ENCODE measurements at regions not wholly inside any gene's neighbourhood (a gene's known extent, or its start where the extent isn't known, plus 50 kb on each side); places are given as distances from the start of the nearest gene placed in this dataset.

DNA sequence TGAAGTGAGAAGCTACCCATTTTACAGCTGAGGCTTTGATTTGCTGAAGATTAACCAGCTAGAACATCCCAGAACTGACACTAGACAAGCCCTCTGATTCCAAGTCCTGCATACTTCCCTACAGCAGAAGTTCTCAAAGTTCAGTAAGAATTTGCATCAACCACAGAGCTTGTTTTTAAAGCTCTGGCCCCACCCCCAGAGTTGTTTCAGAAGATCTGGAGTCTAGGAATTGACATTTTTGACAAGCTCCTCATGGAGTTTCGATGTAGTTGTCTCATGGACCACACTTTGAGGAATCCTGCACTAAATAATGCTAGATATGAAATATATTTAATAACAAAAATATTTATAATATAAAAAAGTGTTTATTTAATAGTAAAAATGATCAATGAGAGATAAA is 120.3 kb upstream of the ADAMTS18 start:
- no peak for DNase-seq (ENCODE audit: low spot score)

DNA sequence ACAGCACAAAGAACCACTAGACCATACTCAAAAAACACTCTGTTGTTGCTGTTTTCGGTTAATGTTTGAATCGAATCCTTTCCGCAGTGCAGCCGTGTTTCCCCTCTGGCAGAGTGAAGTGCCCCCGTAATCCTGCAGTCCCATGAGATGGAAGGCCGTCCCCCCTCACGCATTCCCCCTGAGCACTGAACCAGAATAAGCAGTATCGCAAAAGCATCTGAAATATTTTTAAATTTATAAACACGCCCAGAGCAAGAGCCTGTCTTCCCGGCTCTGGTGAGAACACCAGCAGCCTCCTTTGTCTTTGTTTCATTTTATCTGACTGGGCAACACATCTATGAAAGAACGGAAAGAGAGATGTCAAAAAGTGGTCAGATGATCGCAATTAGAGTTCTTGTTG is 121.0 kb upstream of the ADAMTS18 start:
- no peak for DNase-seq (ENCODE audit: low spot score)

DNA sequence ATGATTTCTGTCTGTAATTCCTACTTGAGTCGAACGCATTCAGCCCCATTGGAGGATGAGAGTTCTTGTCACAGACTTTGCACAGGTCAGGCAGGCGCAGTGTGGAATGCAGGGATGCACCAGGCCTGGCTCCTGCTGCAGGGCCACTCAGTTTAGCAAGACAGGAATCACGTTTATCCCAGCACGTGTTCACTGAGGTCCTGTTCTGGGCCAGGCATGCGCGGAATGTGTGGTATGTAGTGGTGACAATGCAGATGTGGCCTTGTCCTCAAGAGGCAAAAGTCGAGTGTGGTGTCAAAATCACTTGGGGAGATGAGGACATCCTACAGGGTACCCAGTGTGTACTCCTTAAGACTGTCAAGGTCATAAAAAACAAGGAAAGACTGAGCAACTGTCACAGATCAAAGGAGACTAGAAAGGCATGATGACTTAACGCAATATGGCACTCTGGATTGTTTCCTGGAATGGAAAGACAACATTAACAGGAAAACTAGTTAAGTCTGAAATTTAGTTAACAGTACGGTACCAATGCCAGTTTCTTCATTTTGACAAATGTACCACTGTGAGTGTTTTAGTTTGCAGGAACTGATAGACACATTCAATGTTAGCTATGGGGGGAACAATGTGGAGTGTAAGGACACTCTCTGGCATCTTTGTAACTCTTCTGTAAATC is 121.5 kb upstream of the ADAMTS18 start:
- DNase-seq (ENCODE audit: low spot score), result no peak

DNA sequence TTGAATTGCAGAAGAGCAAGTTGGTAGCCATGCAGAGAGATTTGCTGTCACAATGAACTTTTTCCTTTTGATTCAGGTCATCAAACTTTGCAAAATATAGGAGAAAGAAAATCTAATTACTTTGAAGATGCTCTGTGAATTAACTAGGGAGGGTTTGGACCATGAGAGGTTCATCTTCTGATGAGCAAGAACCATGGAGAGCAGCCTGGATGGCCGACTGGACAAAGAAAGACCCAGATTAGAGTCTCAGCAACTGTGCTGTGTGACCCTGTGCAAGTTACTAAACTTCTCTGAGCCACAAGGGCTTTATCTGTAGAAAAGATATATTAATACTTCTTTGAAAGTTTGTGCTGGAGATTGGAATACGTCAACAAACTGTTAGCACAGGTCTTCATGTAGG is 122.6 kb upstream of the ADAMTS18 start:
- no peak for DNase-seq (ENCODE audit: low spot score)

DNA sequence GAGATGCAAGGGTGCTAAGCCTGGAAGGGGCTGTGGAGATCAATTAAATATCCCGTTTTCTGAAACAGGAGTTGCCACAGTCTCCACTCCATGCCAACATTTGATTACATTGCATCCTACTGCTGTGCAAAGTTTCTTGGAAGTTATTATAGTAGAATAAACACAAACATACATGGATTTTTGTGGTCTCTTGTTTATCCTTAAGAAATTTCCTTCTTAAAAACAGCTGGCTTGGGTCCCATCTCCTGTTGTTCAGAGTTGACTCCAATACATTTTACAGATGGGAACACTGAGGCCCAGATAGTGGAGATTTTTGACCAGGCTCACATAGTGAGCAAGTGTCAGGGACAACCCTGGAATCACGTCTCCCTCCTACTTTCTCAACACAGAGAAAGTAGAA is 124.0 kb upstream of the ADAMTS18 start:
- DNase-seq (ENCODE audit: low spot score), result no peak

DNA sequence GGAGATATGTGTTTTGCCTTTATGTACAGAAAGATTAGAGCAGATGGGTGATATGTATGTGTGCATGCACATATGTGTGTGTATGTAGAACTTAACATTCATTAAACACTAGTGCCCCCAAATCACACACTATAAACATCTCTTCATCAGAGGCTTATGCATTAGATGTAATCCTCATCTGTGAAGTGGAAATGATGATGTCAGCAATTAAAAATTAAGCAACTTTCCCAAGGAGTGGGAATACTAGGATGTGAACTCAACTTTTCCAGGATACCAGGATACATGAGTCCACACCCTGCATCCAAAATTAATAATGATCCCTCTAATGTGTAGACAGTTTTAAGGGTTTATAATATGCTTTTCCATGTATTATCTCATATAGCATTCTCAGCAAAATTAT is 127.7 kb upstream of the ADAMTS18 start:
- DNase-seq (ENCODE audit: low spot score), result no peak

DNA sequence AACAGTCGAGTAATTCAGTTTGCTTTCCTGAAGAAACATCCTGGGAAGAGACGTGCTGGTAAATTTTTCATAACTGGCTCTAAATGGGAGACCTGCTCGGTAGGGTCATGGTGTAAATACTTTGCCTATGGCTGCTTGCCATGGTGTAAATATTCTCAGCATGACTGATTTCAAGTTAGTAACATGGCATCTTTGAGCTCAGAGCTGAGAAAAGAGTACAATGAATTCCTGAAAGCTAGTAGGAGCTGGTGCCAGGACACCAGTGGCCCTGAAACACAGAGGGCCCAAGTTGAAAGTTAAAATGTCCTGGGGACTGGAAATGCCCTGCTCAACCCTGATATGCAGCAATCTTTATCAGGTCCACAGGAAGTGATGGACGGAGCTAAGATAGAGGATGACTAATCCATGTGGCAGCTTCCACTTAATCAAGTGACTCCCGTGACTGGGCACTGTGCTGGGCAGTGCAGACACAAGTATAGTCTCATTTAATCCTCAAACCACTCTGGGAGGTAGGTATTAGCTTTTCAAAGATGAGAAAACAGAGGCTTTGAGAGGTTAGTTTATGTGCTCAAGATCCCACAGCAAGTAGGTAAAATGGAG is 130.1 kb upstream of the ADAMTS18 start:
- no peak for DNase-seq (ENCODE audit: low spot score)

DNA sequence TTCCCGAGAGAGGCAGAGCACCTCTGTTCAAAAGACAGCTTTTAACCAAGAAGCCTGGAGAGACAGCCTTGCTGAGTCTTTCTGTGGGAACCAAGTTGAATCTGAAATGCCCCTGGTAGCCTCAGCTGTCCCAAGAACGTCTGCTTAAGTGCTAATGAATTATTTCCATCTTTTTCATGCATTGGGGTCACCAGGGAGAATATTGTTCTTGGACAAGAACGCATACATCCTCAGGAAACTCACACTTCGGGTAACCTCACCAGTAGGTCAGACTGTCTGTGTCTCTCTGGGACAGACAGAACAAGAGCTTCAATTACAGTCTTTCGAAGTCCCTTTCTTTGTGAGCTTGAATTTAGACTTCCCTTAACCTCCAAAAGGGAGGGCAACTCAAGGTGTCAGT is 134.6 kb upstream of the ADAMTS18 start:
- DNase-seq (ENCODE audit: low spot score), result no peak

DNA sequence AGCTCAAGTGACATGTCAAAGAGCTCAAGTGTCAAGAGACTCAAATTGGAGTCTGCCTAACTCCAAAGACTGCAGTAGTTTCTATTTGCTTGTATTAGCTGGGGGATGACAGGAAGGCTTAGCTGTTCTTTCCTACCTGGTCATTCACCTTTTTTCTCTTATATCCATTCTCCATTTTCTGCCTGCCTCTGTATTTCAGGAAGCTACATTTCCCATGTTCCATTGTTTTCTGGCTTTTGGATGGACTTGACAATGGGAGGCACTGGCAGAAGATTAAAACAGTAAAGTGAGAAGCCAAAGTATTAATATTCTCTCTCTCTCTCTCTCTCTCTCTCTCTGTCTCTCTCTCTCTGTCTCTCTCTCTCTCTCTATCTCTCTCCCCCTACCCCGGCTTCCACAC is 135.7 kb upstream of the ADAMTS18 start:
- DNase-seq (ENCODE audit: low spot score), result no peak

DNA sequence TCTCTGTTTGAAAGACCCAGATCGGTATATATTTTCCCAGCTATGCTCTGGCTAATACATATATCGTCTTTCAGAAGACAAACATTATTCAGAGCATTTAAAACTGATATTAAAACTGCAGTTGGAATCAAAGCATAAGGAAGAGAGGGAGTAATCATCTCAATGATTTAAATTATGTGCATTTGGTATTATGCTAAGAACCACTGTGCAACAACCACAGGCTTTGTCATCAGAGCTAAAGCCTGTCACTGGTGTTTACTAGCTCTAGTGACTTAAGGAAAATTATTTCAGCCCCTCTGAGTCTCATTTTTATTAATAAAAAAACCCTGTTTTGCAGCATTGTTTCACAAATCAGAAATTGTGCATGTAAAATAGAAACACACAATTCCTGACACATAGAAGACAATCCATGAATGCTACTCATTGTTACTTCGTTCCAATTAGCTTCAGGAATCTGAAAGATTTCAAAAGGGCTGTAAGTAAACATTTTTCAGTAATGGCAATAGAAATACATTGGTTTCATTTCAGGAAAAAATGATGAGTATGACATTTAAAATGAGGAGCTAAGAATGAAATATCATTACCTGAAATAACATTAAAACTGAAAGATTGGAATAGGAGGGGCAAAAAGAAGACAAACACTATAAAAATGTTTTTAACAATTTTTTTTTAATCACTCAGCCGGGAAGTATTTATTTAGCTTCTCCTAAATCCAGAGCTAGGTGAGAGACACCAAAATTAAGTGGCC is 136.5 kb upstream of the ADAMTS18 start:
- no peak for DNase-seq (ENCODE audit: low spot score)

DNA sequence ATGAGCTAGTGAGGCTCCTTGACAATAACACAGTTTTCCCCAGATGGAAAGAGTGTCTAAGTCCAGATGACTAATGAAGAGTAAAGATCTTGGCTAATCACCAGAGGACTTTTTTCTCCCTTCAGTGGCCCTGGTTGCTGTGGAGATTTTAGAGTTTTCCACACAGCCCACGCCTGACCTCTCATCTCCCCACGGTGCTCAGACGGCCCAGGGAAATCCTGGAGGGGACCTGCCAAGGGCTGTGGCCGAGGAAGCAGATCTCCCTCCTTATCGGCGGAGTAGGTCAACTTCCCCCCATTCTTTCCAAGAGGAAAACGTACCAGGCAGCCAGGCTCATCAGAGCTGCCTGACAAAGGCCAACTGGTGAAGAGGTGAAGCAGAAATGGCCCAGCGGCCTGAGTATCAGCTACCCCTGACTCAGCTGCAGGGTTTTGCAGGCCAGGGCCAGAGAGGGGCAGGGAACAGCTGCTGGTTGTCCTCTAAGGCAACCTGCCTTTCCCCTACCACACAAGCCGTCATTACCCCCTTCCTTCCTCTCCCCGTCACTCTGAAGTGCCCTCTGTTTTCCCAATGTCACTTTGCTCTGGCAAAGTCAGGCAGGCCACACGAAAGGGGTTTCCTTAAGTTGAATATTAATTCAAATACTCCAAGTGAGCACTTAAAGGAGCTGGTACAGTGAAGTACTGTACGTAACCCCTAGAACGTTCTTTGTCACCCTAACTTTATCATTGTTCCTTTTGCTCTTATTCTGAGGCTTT is 140.2 kb upstream of the ADAMTS18 start:
- DNase-seq (ENCODE audit: low spot score), result no peak

DNA sequence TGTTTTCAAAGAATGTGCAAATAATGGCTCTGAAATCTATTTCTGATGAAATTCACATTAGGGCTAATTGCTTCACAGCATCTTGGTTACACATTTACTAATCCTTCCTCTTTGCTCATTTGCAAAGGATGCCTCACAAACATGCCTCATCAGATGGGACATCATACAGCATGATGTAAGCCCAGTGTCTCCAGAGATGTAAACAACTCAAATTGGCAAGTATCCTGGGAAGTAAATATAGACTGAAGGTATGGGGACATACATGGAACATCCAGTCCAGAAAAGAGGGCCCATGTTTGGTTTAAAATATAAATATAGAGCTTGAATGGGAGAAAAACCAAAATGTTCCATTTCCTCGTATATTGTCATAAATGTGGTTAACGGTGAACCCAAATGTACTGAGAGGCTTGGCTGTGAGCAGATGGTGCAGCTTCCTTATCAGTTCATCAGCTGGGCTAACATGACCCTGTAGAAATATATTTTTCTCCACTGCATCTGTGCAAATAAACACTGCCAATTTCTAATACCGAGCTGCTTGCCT is 142.9 kb upstream of the NUDT7 start:
- no peak for DNase-seq (ENCODE audit: low spot score)

DNA sequence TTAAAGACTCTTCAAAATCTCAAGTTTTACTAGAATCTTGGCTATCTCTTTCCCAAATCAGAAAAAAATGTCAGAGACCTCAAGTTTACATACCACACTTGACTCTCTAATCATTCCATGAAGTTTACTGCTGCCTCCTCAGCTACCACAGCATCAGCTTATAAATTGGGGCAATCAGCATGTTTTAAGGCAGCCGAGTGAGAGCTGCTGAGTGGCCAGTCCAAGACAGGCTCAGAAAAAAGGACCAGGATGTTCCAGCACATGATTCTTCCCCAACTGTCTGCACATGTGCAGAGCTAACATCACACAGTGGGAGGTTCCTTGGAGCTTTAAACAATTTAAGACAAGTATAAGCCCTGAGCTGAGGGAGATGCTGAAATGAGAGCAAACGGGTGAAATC is 140.6 kb upstream of the NUDT7 start:
- no peak for DNase-seq (ENCODE audit: low spot score)

DNA sequence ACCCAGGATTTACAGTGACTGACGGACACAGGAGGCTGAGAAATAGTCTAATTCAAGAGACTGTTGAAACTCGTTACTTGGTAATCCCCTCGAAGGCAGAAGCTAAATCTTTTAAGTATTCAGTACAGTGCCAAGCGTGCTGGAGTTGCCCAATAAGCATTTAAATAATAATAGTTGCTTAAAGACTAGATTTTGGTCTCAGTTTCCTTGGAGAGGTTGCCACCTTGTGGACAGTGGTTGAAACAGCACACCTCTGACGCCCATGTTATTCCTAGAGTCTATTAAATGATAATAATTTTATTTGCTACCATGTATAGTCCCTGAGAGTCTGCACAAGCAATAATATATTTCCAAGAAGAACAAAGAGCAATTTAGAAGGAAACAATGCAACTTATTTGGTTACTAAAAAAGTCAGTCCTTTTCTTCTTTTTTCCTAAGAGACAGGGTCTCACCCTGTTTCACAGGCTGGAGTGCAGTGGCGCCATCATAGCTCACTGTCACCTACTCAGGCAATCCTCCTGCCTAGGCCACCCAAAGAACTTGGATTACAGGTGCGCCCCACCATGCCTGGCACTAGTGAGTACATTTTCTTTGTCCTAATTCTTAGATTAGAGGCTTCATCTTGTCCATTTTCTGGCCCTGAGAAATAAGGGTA is 138.0 kb upstream of the NUDT7 start:
- peak; percentile 26 for DNase-seq (ENCODE audit: low spot score)

DNA sequence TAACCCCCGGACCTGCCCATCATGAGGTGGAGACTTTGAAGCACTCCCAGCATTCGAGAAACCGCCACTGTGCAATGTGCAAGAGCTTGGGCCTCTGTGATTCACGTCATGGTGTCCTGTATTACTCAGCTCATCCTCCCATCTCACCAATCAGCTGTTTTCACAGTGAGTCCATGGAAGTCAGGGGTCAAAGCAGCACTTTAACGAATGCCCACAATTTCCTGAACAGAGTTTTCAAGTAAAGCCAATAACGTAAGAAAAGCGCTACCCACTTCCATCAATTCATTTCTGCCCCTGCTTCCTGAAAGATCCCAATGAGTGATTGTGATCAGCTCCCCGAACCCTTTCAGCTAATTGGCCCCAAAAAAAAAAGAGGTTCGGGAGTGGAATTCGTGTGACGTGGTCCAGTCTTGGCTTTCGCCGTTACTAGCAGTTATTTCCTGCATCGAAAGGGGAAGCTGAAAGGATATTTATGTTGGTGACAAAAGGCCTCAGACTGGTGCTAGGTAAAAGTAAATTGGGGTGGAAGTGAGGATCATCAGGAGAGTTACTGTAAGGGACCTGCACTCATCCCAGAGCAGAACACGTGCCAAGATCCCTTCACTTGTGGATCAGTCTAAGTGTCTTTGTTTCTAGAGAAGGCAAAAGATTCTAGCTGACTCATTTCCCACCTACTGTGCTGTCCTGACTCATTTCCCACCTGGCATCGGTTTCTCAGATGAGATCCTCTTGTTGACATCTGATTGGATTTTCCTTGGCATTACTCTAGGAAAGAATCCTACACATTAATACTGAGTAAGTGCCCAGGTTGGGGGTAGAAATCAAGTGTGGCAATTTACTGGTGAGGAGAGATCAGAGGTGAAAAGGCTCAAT is 136.7 kb upstream of the NUDT7 start:
- DNase-seq (ENCODE audit: low spot score), result no peak

DNA sequence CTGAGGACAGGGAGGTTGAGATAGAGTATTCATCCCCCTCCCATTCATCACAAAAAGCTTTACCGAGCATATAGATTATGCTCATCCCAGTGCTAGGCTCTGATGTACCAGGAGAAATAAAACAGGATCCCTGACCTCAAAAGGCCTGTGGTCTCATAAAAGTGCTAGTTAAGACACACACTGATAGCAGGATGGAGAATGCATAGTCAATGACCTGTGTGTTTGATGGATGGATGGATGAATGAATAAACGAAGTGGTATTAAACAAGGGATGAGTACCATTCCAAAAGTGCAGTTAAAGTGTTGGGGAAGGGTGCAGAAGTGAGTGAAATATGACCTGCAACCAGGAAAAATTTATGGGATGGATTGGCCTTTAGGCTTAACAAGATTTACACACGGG is 133.9 kb upstream of the NUDT7 start:
- DNase-seq (ENCODE audit: low spot score), result no peak

DNA sequence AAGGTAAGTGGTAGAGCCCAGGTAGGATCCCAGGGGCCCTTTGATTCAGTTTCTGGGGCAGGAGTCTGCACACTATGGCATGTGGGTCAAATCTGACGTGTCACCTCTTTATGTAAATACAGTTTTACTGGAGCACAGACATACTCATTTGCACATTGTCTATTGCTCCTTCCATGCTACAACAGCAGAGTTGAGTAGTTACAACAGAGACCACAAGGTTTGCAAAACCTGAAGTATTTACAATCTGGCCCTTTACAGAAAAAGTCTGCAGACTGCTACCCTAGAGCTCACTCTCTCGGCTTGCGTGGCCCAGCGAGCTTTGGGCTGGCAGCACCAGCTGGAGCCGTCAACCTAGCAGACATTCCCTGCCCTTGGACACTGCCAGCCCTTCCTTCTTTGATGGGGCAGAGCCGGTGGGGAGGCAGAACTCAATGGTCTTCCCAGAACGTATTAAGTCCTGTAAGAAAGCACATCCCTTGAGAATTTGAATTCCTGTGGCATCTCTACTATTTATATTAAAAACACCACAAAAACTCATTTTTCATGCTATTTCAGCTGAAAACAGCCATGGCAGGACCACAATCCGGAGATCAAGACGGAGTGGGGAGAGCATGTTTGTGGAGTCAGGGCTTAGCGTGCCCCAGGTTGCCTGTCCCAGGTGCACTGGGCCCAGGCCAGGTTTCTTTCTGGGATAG is 133.1 kb upstream of the NUDT7 start:
- DNase-seq (ENCODE audit: low spot score), result no peak

DNA sequence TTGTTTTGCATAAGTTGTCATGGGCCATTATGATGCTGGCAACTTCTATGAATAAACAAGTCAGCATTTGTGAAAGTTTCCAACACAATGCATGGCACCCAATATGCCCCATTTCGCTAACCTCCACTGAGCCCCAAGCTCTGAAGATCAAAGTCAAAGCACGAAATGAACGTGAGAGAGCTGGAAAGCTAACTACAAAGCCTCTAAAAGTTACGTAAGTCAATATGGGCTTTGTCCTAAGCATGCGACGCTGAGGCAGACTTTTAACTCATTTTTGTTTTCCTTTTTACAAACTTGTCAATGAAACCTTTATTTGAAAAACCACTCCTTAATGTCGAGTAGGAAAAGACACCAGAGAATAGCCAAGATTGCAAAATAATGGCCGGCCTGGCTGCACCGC is 131.6 kb upstream of the NUDT7 start:
- no peak for DNase-seq (ENCODE audit: low spot score)

DNA sequence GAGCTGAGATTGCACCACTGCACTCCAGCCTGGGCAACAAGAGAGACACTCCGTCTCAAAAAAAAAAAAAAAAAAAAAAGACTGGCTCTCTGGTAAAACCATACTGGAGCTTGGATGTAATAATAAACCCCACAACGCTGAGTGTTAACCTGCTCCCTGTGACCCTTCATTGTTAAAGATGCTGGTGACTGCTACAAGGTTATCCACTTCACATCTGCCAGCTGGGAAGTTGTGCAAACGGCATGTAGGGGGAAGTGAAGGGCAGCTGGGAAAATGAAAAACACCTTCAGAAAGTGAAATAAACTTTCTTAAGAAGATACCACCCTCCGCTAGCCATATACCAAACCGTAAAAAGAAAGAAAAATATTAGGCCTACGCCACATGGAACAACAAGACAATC is 131.0 kb upstream of the NUDT7 start:
- no peak for DNase-seq (ENCODE audit: low spot score)

DNA sequence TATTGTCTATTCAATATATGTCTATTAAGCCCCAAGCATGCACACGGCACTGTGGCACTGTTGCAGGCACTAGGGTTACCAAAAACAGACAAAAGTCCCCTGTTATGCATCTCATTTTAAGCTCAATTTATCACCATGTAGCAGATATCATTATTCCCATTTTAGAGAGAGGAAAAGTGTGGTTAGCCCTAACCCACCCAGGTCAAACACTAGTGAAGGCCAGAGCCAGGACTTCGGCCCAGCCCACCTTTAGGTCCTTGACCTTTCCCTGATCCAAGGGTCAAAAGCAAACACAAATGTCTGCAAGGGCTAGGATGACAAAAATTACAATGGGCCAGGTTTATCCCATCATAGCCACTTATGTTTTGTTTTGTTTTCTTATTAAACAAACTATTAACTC is 130.3 kb upstream of the NUDT7 start:
- DNase-seq (ENCODE audit: low spot score), result no peak

Data from globus pallidus (tissue), 1 donor.